ENCODE measurements at regions not wholly inside any gene's neighbourhood (a gene's known extent, or its start where the extent isn't known, plus 50 kb on each side); places are given as distances from the start of the nearest gene placed in this dataset.
A peak's percentile ranks its signal among the peaks of the same experiment; 100 is the strongest.

DNA sequence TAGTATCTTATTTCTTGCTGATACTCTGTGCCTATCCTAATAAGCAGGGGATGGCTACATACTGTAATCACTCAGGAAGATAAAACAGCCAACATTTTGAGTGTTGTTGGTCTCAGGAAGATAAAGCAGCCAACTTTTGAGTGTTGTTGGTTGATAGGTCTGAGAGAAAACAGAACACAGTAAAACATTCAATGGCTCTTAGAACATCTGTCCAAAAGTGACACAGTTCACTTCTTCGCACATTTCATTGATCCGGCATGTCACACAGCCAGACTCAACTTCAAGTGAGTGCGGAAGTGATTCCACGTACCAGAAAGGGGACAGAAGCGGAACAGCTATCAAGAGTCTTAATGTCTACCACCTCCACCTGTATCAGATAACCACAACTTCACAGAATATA, 87.3 kb upstream of the DMD start:
- Histone ChIP-seq H3K9me3 (ENCODE audit: severe bottlenecking) (no peaks in the 10 kb centered on the region), H3K27me3 (ENCODE audit: insufficient read depth, poor library complexity, severe bottlenecking) (no peaks in the 10 kb centered on the region)

GRCh38 chrX:33285550-33285949, 74.2 kb upstream of the DMD start:
- Histone ChIP-seq H3K36me3 (ENCODE audit: low read depth) (no peaks in the 10 kb centered on the region), H3K27me3 (ENCODE audit: insufficient read depth, poor library complexity, severe bottlenecking) (no peaks in the 10 kb centered on the region), H3K9me3 (ENCODE audit: severe bottlenecking) (no peaks in the 10 kb centered on the region), H3K27ac (ENCODE audit: poor library complexity, severe bottlenecking) (peak overlapping the region; percentile 41), H3K4me3 (ENCODE audit: severe bottlenecking) (no peak overlapping the region), H3K4me1 (ENCODE audit: insufficient read depth, poor library complexity, severe bottlenecking) (peaks cover 5% of the 10 kb centered on the region)
- TF ChIP-seq, protein P1, sequence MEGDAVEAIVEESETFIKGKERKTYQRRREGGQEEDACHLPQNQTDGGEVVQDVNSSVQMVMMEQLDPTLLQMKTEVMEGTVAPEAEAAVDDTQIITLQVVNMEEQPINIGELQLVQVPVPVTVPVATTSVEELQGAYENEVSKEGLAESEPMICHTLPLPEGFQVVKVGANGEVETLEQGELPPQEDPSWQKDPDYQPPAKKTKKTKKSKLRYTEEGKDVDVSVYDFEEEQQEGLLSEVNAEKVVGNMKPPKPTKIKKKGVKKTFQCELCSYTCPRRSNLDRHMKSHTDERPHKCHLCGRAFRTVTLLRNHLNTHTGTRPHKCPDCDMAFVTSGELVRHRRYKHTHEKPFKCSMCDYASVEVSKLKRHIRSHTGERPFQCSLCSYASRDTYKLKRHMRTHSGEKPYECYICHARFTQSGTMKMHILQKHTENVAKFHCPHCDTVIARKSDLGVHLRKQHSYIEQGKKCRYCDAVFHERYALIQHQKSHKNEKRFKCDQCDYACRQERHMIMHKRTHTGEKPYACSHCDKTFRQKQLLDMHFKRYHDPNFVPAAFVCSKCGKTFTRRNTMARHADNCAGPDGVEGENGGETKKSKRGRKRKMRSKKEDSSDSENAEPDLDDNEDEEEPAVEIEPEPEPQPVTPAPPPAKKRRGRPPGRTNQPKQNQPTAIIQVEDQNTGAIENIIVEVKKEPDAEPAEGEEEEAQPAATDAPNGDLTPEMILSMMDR (IDR thresholded peaks at IDR 0.05; ENCODE audit: poor library complexity, severe bottlenecking), result no peak
- DNase-seq (ENCODE audit: low spot score) (no peak), ATAC-seq (ENCODE audit: low read depth) (peak; percentile 93)

More for the DNA sequence above, 87.3 kb upstream of the DMD start:
- H3K4me1 ChIP-seq (ENCODE audit: insufficient read depth, poor library complexity, severe bottlenecking), result no peaks in the 10 kb centered on the region
- H3K36me3 ChIP-seq (ENCODE audit: low read depth), result no peaks in the 10 kb centered on the region
- H3K4me3 ChIP-seq (ENCODE audit: severe bottlenecking), result no peak overlapping the region
- TF ChIP-seq, protein P1 (IDR thresholded peaks at IDR 0.05; ENCODE audit: poor library complexity, severe bottlenecking), result no peak
- ATAC-seq (ENCODE audit: low read depth) (no peak), DNase-seq (ENCODE audit: low spot score) (no peak)
- H3K27ac ChIP-seq (ENCODE audit: poor library complexity, severe bottlenecking), result no peak overlapping the region

GRCh38 chrX:33277046-33277445, 65.7 kb upstream of the DMD start:
- Histone ChIP-seq H3K9me3 (ENCODE audit: severe bottlenecking) (no peaks in the 10 kb centered on the region), H3K27me3 (ENCODE audit: insufficient read depth, poor library complexity, severe bottlenecking) (no peaks in the 10 kb centered on the region), H3K27ac (ENCODE audit: poor library complexity, severe bottlenecking) (no peak overlapping the region), H3K4me3 (ENCODE audit: severe bottlenecking) (no peak overlapping the region), H3K4me1 (ENCODE audit: insufficient read depth, poor library complexity, severe bottlenecking) (no peaks in the 10 kb centered on the region), H3K36me3 (ENCODE audit: low read depth) (no peaks in the 10 kb centered on the region)
- ATAC-seq (ENCODE audit: low read depth) (no peak), DNase-seq (ENCODE audit: low spot score) (no peak)
- TF ChIP-seq, protein P1 (IDR thresholded peaks at IDR 0.05; ENCODE audit: poor library complexity, severe bottlenecking), result no peak

DNA sequence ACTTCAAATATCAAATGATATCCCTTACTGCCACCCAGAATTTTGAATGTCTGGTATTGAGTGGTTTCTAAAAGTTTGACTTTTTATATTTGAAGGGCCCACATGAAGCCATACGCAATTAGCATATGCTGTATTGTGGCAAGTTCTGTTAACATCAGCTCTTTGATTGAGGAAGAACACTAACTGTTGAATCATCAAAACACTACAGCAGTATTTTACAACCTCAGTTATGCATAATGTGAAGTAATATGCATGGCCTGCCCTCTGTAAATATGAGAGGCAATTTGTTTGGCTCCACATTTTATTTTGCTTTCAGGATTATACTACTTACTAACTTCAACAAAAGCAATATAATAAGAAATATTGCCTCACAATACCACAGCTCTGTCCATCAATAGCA, 62.2 kb upstream of the DMD start:
- Histone ChIP-seq H3K4me1 (ENCODE audit: insufficient read depth, poor library complexity, severe bottlenecking) (no peaks in the 10 kb centered on the region), H3K27me3 (ENCODE audit: insufficient read depth, poor library complexity, severe bottlenecking) (no peaks in the 10 kb centered on the region), H3K9me3 (ENCODE audit: severe bottlenecking) (no peaks in the 10 kb centered on the region), H3K36me3 (ENCODE audit: low read depth) (no peaks in the 10 kb centered on the region), H3K27ac (ENCODE audit: poor library complexity, severe bottlenecking) (no peak overlapping the region), H3K4me3 (ENCODE audit: severe bottlenecking) (no peak overlapping the region)
- DNase-seq (ENCODE audit: low spot score) (no peak), ATAC-seq (ENCODE audit: low read depth) (peak; percentile 44; the same call in 1 of the 3 replicates)
- TF ChIP-seq, protein P1 (IDR thresholded peaks at IDR 0.05; ENCODE audit: poor library complexity, severe bottlenecking), result no peak

- H3K4me1 ChIP-seq (ENCODE audit: insufficient read depth, poor library complexity, severe bottlenecking), result no peaks in the 10 kb centered on the region
- TF ChIP-seq, protein P1 (IDR thresholded peaks at IDR 0.05; ENCODE audit: poor library complexity, severe bottlenecking), result no peak
- no peak for ATAC-seq (ENCODE audit: low read depth)
- H3K27me3 ChIP-seq (ENCODE audit: insufficient read depth, poor library complexity, severe bottlenecking), result no peaks in the 10 kb centered on the region
- no peak for DNase-seq (ENCODE audit: low spot score)
- no peaks in the 10 kb centered on the region for H3K36me3 ChIP-seq (ENCODE audit: low read depth)
- H3K9me3 ChIP-seq (ENCODE audit: severe bottlenecking), result no peaks in the 10 kb centered on the region
- H3K27ac ChIP-seq (ENCODE audit: poor library complexity, severe bottlenecking), result no peak overlapping the region
- H3K4me3 ChIP-seq (ENCODE audit: severe bottlenecking), result no peak overlapping the region
These were observed 61.6 kb upstream of the DMD start for GRCh38 chrX:33272986-33273385.
